NCI-H446 treated with DMSO at 0.1 percent for 48 hours (cell line): ENCODE measurements at regions not wholly inside any gene's neighbourhood (a gene's known extent, or its start where the extent isn't known, plus 50 kb on each side); places are given as distances from the start of the nearest gene placed in this dataset.

ENCODE experiments used
- DNase-seq: peaks from one replicate; lab custom pipeline; 2025; lab: John Stamatoyannopoulos, UW

DNA sequence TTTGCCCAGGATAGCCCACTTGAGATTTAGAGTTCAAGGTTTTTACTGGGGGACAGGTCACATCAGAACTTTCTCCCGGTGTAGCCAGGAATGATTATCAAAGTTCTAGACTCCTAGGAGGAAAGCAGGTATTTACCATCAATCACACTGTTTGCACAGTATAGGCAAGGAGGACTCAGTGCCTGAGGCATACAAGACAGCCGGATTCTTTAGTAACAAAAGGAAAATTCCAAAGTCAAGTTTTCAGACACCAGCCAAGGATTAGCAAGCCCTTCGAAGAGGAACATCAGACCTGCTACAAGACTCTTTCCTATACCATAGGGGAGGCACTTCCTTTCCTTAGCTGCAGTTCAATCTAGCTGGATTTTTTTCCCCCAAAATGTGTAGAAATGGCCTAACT lies 197.8 kb upstream of the USP25 start:
- no peak for DNase-seq

DNA sequence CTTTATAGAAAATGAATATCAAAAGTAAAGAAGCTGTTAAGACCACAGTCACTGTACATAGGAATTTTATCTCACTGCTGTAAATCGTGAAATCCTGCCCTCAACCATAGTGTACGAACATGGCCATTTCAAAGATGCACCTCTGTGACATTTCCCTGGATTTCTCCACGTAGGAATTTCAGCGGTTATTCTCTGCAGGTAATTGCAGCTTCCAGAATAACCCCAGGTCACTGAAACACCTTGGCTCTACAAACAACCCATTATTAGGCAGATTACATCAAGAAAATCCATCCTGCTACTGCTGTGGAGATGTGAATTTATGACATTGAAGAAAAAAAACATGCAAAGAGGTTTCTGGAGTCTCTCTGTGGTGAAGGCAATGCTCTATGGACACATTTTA lies 196.2 kb upstream of the USP25 start:
- DNase-seq: no peak

DNA sequence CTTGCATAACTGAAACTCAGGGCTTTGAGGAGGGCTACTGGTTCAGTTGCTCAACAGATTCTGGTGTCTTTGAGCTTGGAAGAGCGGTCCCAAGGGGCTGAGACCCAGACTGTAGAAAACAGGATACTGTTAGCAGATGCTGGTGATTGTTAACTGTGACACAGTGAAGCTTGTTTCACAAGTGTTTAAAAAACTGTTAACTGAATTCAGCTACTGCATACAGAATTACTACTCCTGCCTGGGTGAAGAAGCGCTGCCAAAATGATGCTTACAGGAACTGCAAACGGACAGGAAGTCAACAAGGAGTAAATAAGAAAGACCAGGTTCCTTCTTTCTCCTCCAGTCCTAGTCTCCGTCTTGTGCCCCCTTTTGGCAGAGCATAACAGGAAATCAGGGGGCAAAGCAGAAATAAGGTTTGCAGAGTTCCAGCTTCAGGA lies 195.3 kb upstream of the USP25 start:
- no peak for DNase-seq

DNA sequence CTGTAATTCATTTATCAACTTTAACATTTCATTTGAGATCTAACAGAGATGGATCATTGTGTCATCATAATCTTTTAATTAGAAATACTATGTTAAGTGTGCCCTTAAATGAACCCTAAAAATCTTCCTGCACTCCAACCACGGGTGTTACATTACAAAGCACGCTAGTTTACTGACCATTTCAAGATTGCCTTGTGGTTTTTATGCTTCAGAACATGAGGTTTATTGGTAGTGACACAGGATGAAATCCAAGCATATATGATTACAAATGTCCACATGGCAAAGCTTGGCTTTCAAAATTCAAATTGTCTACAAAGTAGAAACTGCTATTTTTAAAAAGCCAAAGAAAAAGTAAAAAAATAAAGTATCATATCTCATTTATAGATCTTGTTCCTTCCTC lies 190.4 kb upstream of the USP25 start:
- no peak for DNase-seq

DNA sequence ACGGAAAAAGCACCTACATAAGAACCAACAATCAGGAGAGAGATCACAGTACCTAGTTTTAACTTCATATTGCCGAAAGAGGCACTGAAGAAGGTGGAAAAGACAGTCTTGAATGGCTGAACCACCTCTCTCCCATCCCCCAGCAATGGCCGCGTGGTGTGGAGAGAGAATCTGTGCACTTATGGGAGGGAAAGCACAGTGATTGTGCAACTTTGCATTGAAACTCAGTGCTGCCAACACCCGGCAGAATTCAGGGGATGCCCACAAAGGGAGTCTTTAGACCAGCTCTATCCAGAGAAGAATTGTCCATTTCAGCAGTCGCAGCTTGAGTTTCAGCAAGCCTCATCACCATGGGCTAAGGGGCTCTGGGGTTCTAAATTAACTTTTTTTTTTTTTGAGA lies 186.3 kb upstream of the USP25 start:
- DNase-seq: no peak

GRCh38 chr21:15549671-15550070 lies 180.1 kb upstream of the USP25 start:
- DNase-seq: no peak

DNA sequence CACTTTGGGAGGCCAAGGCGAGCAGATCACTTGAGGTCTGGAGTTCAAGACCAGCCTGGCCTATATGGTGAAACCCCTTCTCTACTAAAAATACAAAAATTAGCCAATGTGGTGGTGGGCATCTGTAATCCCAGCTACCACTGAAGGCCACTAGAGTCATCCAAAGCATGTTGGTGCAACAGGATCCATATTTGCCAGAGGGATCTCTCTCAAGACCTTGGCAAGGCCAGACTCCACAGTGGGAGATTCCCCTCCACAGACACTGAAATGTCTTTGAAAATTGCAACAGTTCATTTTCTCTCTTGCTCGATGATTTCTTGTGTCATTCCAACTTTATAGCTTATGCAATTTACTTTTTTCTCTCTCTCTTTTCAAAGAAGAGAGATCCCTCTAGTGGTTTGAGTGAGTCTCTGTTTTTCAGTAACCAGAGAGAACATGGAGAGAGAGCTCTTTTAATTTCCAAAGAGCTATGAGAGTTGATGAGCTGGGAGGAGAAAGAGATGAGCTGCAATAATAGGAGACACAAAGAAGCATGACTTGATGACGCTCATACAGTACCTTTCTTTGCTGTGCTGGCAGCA lies 176.8 kb upstream of the USP25 start:
- DNase-seq: no peak

DNA sequence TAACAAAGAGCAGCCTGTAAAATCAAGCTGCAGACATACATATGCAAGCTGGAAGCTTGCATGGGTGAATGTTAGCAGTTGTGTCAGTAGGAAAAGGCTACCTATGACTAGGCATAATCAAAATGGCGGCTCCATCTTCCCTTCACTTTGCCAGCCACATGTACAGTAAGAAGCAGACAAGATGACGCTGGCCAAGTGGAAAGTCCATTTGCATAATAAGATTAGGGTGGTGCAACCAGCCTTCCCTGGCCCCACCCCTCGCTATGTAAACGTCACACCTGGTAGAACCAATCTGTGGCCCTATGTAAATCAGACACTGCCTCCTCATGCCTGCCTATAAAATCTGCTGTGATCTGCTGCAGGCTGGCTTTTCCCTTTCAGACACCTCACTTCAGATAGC lies 171.9 kb upstream of the USP25 start:
- peak; percentile 60 for DNase-seq

DNA sequence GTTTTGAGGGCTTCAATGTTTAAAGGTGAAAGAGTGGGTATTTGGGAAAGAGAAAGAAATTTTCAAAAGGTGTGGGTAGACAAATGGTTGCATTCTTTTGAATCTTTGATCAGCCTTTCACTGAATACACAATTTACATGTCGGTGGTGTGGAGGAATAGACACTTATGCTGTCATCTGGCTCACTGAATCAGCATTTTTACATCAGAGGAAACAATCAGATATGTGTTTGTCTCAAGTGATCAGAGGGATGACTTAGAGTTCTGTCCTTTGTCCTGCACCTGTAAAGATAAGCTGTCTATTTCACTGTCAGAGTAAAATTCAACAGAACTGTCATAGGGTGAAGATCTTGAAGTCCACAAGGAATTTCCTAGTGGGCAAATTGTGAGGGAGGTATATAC lies 170.9 kb upstream of the USP25 start:
- DNase-seq: no peak

DNA sequence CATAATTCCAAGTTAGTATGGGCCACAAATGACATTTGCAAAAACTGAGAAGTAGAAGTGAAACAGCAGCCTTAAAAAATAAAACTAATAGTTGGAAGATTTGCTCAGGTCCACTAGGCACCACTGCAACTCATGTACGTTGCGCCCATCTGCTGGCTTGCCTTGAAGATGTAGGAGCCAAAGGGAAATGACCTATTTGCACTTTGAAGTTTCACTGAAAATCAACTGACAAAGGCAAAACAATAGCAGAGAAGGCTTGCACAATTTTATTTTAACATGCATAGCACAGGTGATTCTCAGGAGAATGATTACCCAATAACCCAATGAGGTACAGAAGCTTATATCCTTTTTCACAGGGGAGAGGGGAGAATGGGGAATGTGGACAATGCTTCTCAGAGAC lies 170.1 kb upstream of the USP25 start:
- no peak for DNase-seq

DNA sequence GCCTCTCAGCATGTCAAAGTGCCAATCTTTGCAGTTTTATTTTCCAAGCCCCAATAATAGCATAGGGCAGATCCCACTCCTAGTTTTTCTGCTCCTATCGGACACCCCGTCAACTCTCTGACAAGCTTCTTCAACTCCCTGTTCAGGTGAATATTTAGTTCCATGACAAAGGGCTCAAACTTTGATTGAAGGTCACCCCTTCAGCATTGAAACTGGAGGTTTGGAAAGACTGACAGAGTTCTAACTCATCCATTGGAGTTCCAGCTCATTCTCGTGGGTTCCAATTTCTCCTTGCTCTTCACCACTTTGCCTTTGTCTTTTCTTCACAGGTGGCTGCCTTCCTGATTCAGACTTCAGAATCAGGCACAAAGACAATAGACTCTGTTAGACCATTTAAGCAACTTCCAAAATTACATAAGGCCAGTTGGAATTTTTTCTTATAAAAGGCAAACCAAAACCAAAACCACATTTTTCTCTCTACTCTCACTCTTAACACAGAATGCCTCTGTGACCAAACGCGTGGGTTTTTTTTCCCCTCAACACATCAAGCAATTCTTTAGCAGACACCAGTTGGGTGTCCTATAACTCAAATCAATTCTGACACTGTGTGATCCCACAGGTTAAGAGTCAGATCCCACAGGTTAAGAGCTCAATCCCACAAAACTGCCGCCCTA lies 169.3 kb upstream of the USP25 start:
- DNase-seq: no peak

DNA sequence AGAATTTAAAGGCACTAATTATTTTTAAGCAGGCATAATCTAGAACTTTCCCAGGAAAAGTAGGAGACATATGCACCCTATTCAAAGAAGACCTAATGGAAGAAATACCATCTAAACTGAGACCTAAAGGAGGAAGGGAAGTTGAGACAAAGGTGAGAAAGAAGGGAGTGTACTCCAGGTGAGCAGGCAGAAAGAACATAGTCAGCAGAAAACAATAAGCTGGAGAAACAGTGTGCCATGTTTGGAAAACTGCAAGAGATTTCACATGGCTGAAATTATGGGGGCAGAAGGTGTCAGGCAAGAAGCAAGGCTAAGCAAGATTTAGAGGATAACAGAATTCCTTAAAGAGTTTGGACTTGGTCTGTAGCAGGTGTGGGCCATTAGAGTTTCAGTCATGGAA lies 167.0 kb upstream of the USP25 start:
- no peak for DNase-seq

- no peak for DNase-seq
Observed at GRCh38 chr21:15564907-15565306, 164.9 kb upstream of the USP25 start.

DNA sequence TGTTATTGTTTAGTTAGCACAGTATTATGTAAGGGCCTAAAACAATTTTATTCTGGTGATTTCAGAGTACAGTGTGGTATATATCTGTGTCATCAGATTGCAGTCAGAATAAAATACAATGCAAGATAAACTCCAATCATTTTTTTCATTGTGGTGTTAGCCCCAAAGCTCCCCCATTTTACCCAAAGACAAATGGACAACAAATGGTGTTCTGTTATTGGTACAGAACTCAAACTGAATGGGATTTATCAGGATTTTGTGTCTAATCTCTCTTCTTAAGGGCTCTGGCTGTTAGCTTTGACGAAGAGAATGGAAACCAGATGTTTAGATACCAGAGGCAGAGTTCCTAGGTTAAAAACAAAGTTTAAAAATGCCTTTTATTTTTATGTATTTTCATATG lies 163.1 kb upstream of the USP25 start:
- DNase-seq: no peak

DNA sequence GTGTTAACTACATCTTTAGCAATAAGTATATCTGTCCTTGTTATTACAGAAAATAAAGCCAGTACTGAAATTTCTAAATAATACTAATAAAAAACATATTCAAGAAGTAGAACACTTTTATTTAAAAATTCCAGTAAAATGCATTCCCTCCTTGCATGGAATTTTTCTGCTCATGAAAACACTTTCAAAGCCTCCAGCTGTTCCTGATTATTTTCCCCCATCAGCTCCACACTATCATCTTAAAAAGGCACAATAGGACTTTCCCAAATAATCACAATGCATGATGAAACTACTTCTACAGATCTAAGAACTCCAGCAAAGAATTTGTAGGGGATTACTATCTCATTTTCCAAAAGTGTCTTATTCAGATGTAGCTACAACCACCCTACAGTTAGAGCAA lies 162.6 kb upstream of the USP25 start:
- no peak for DNase-seq

DNA sequence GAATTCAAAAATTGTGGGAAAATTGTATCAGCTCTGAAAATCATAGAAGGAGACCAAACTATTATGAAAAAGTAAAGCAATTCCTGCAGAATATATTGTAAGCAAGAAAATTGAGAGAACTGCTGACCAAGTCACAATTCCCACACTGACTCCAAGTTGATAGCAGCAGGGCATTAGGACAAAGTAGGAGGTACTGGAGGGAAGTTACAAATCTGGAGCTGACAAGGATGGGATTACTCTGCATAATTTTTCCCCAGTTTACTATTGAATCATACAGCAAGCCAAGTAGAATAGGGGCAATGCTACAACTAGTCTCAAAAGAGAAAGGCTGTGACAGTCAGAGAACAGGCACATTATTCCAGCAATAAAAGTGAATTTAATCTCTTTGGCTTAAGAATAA lies 161.3 kb upstream of the USP25 start:
- no peak for DNase-seq

GRCh38 chr21:15586752-15587427 lies 142.9 kb upstream of the USP25 start:
- DNase-seq: no peak

- peak; percentile 2 for DNase-seq
Observed at GRCh38 chr21:15592271-15592860, 137.4 kb upstream of the USP25 start.

DNA sequence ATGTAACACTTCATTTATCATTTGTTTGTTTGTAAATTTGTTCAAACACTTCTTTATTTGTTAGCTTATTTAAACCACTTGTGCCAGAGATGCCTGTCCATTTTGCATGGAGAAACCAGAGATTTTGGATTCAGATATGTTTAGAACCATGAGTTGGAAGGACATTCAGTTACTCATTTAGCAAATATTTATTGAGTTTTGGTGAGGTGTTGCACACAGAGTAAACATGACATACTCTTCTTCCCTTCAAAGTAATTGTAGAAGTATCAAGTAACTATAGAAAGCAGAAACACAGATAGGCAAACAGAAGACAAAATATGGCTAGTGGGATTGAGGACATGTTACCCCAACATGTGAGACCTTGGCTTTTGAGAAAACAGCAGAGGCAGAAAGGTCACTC lies 136.8 kb upstream of the USP25 start:
- DNase-seq: no peak

DNA sequence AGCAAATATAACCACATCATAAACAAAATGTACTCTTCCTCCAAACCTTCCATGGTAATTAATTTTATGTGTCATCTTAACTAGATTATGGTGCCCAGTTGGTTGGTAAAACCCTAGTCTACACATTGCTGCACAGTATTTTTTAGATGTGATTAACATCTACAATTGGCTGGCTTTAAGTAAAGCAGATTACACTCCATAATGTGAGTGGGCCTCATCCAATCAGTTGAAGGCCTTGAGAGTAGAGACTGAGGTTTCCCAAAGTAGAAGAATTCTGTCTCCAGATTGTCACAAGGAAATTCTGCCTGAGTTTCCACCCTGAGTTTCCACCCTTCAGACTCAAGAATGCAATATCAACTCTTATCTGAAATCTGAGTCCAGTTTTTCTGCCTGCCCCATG lies 128.4 kb upstream of the USP25 start:
- no peak for DNase-seq

GRCh38 chr21:15604413-15604812 lies 125.4 kb upstream of the USP25 start:
- DNase-seq: no peak

GRCh38 chr21:15614766-15615165 lies 115.0 kb upstream of the USP25 start:
- no peak for DNase-seq

DNA sequence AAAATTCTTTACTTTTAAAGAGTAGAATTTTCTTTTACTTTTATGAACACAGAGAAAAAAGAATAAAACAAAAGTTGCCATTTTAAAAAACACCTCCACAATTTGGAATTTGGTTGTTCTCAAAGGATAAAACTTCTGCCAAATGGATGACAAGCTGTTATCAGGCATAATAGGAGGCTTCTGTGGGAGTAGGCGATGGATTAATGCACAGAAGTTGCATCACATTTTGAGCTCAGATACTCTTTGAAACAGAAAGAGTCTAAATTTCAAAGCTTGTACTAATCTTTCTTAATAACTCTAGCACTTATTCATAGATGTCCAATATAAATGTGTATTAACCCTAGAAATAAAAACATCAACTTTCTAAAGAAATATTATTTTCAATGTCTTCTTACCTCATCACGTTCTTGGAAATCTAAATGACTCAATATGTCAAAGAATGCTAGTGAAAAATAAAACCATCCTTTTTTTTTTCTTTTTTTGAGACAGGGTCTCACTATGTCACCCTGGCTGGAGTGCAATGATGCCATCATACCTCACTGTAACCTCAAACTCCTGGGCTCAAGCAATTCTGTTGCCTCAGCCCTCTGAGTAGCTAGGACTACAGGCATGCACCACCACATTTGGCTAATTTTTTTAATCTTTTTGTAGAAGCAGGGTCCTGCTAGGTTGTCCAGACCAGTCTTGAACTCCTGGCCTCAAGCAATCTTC lies 112.8 kb upstream of the USP25 start:
- no peak for DNase-seq
